OCI-LY7 (cell line): ENCODE measurements at regions not wholly inside any gene's neighbourhood (a gene's known extent, or its start where the extent isn't known, plus 50 kb on each side); places are given as distances from the start of the nearest gene placed in this dataset.

ENCODE experiments used
- BruUV-seq: library from RNA; stranded (reverse); fragments of 400-500 nt; replicated peaks from 2 replicates; lab custom pipeline; 2021; lab: Mats Ljungman, UMichigan
- CTCF ChIA-PET: fragments of 300-600 bp; sonication (Branson Sonifier 250); formaldehyde crosslinking; loops from one replicate; lab custom pipeline; 2022; ENCODE audit warnings: antibody characterized with exemption; ENCODE audit not compliant: unreplicated experiment; lab: Charles Lee
- POLR2A ChIA-PET: fragments of 300-600 bp; sonication (Branson Sonifier 250); formaldehyde crosslinking; loops from one replicate; lab custom pipeline; 2022; ENCODE audit warnings: antibody characterized with exemption; lab: Charles Lee
- DNase-seq: peaks from one replicate; pipeline ENCODE4 v3.0.0-alpha.2; 2015; ENCODE audit warnings: low spot score
- H2AFZ ChIP-seq: fragments of 200-600 bp; sonication (generic), shearing (Covaris generic); 2 replicates; pipeline ENCODE4 v1.6.1; 2014; ENCODE audit warnings: mild to moderate bottlenecking, antibody characterized with exemption, low read length, moderate library complexity
- H3K27ac ChIP-seq: fragments of 200-600 bp; sonication (generic); 2 replicates; pipeline ENCODE4 v1.5.1; 2014; ENCODE audit warnings: mixed run types, low read depth, mild to moderate bottlenecking, moderate library complexity, low read length, inconsistent platforms; ENCODE audit not compliant: poor library complexity, severe bottlenecking
- H3K36me3 ChIP-seq: fragments of 200-600 bp; sonication (generic); 2 replicates; pipeline ENCODE4 v1.6.1; 2014; ENCODE audit warnings: mild to moderate bottlenecking, antibody characterized with exemption, low read length, moderate library complexity, mixed read lengths; ENCODE audit not compliant: insufficient read depth
- H3K4me1 ChIP-seq: fragments of 200-600 bp; sonication (generic); 2 replicates; pipeline ENCODE4 v1.5.1; 2014; ENCODE audit warnings: mild to moderate bottlenecking, low read length; ENCODE audit not compliant: insufficient read depth, poor library complexity, severe bottlenecking
- H3K4me2 ChIP-seq: fragments of 200-600 bp; sonication (generic); 2 replicates; pipeline ENCODE4 v1.6.1; 2014; ENCODE audit warnings: mild to moderate bottlenecking, low read length
- H3K4me3 ChIP-seq: fragments of 200-600 bp; sonication (generic); 2 replicates; pipeline ENCODE4 v1.5.1; 2014; ENCODE audit warnings: mild to moderate bottlenecking, low read depth, low read length; ENCODE audit not compliant: poor library complexity, severe bottlenecking
- H3K79me2 ChIP-seq: fragments of 200-600 bp; sonication (generic); 2 replicates; pipeline ENCODE4 v1.6.1; 2016; ENCODE audit warnings: low read depth, mild to moderate bottlenecking, low read length, moderate library complexity, mixed read lengths; ENCODE audit not compliant: insufficient read depth
- H3K9me2 ChIP-seq: fragments of 200-600 bp; sonication (generic); 2 replicates; pipeline ENCODE4 v1.6.1; 2016; ENCODE audit warnings: mild to moderate bottlenecking, low read length, mixed read lengths; ENCODE audit not compliant: insufficient read depth
- H3K9me3 ChIP-seq: fragments of 200-600 bp; sonication (generic); 2 replicates; pipeline ENCODE4 v1.6.1; 2014; ENCODE audit warnings: mild to moderate bottlenecking, mixed run types, low read length, mixed read lengths
- H4K20me1 ChIP-seq: fragments of 200-600 bp; sonication (generic); 2 replicates; pipeline ENCODE4 v1.6.1; 2014; ENCODE audit warnings: mild to moderate bottlenecking, antibody characterized with exemption, low read length, moderate library complexity, mixed read lengths; ENCODE audit not compliant: insufficient read depth
- EZH2phosphoT487 ChIP-seq: fragments of 200-600 bp; sonication (generic); IDR thresholded peaks from 2 replicates; pipeline ENCODE4 v1.6.1; 2018; ENCODE audit warnings: low read depth, borderline replicate concordance, mild to moderate bottlenecking, mixed run types, antibody characterized with exemption, low read length, moderate library complexity, mixed read lengths
- intact Hi-C: fragments of 100-400 bp; cut with micrococcal nuclease; formaldehyde crosslinking; loops from one replicate; pipeline ENCODE4 v1.10.0; 2022; ENCODE audit not compliant: unreplicated experiment
- TF ChIP-seq, protein P1 (sequence below): fragments of 200-600 bp; sonication (generic); conservative IDR thresholded peaks from 2 replicates; pipeline ENCODE4 v1.5.1; 2014; ENCODE audit warnings: mild to moderate bottlenecking, antibody characterized with exemption, low read length, moderate library complexity, mixed read lengths

DNA sequence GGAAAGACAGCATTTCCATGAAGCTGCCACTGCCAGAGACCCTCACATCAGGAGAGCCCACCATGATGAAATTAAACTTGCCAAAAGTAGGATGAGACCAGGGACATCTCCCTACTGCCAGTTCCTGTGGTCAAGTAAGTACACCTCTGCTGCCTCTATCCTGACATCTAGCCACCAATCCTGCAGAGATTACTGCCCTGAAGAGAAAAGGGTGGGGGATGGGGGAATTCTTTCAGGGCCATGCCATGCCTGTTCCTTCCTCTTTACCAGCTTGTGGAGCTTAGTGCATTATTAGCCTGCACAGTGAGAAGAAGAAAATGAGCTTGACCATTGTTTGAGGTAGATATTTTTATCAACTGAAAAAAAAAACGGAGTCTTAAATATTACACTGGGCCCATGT, 397.2 kb upstream of the CDH2 start:
- intact Hi-C loops, result no loop called here
- no peak overlapping the region for H2AFZ ChIP-seq
- no peak overlapping the region for H3K27ac ChIP-seq
- DNase-seq, result no peak
- H3K9me2 ChIP-seq, result no peaks in the 10 kb centered on the region
- no TSS peak for BruUV-seq
- H3K36me3 ChIP-seq, result no peaks in the 10 kb centered on the region
- no peaks in the 10 kb centered on the region for H3K9me3 ChIP-seq
- ChIA-PET CTCF (no interaction called here), POLR2A (no interaction called here)
- no peak overlapping the region for H3K4me2 ChIP-seq
- no peaks in the 10 kb centered on the region for H3K79me2 ChIP-seq
- no peak for TF ChIP-seq EZH2phosphoT487
- TF ChIP-seq, protein P1, sequence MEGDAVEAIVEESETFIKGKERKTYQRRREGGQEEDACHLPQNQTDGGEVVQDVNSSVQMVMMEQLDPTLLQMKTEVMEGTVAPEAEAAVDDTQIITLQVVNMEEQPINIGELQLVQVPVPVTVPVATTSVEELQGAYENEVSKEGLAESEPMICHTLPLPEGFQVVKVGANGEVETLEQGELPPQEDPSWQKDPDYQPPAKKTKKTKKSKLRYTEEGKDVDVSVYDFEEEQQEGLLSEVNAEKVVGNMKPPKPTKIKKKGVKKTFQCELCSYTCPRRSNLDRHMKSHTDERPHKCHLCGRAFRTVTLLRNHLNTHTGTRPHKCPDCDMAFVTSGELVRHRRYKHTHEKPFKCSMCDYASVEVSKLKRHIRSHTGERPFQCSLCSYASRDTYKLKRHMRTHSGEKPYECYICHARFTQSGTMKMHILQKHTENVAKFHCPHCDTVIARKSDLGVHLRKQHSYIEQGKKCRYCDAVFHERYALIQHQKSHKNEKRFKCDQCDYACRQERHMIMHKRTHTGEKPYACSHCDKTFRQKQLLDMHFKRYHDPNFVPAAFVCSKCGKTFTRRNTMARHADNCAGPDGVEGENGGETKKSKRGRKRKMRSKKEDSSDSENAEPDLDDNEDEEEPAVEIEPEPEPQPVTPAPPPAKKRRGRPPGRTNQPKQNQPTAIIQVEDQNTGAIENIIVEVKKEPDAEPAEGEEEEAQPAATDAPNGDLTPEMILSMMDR, result no peak
- H3K4me1 ChIP-seq, result no peaks in the 10 kb centered on the region
- no peak overlapping the region for H3K4me3 ChIP-seq
- H4K20me1 ChIP-seq, result no peaks in the 10 kb centered on the region

DNA sequence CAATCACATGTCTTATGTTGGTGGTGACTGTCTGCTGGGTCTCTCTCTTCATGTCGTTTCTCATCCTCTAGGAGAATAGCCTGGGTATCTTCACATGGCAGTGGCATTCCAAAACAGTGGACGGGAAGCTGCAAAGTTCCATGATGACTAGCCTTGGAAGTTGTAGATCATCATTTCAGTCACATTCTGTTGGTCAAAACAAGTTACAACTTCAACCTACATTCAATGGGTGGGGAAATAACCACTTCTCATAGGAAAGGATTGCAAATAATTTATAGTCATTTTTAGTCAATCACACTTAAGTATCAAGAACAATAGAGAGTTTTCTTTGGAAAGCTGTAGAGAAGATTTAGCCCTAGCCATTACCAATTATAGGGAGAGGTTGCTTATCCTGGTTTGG, 395.0 kb upstream of the CDH2 start:
- no peak overlapping the region for H3K4me3 ChIP-seq
- H2AFZ ChIP-seq, result no peak overlapping the region
- H3K4me2 ChIP-seq, result no peak overlapping the region
- no peak for DNase-seq
- H3K9me2 ChIP-seq, result no peaks in the 10 kb centered on the region
- no peaks in the 10 kb centered on the region for H4K20me1 ChIP-seq
- ChIA-PET POLR2A (interaction anchor here (1.6 to 1.8 kb wide), 2 partner anchors 10 to 27 kb away, joined by 4 read pairs; no protein-coding TSS in a partner anchor), CTCF (no interaction called here)
- BruUV-seq, result no TSS peak
- no peaks in the 10 kb centered on the region for H3K79me2 ChIP-seq
- H3K4me1 ChIP-seq, result no peaks in the 10 kb centered on the region
- intact Hi-C loops, result no loop called here
- TF ChIP-seq, protein P1, result no peak
- TF ChIP-seq EZH2phosphoT487, result no peak
- H3K27ac ChIP-seq, result no peak overlapping the region
- H3K36me3 ChIP-seq, result no peaks in the 10 kb centered on the region
- no peaks in the 10 kb centered on the region for H3K9me3 ChIP-seq

DNA sequence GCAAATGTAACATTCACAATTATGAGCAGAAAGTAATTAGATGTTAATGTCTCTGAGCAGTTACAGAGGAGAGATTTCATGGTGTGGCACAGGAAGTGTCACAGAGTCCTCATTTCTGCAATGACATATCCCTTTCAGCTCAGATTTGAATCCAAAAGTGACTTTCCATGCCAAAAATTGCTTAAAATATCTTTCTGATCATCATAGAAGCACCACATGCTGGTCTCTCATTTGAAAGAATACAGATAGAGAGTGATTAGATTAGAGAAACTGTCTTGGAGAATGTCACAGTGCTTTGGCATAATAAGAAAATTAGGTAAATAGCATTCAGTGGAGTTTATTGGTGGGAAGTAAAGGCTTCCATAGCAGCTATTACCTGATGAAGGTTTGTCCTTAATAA, 383.4 kb upstream of the CDH2 start:
- H3K4me3 ChIP-seq, result no peak overlapping the region
- H2AFZ ChIP-seq, result no peak overlapping the region
- no peak overlapping the region for H3K4me2 ChIP-seq
- H3K9me2 ChIP-seq, result no peaks in the 10 kb centered on the region
- ChIA-PET CTCF (no interaction called here), POLR2A (no interaction called here)
- H3K4me1 ChIP-seq, result no peaks in the 10 kb centered on the region
- no TSS peak for BruUV-seq
- intact Hi-C loops, result no loop called here
- H3K27ac ChIP-seq, result no peak overlapping the region
- TF ChIP-seq, protein P1, result no peak
- TF ChIP-seq EZH2phosphoT487, result no peak
- no peak for DNase-seq
- no peaks in the 10 kb centered on the region for H3K36me3 ChIP-seq
- no peaks in the 10 kb centered on the region for H4K20me1 ChIP-seq
- H3K9me3 ChIP-seq, result no peaks in the 10 kb centered on the region
- H3K79me2 ChIP-seq, result no peaks in the 10 kb centered on the region
